NCI-H69 (cell line): ENCODE measurements at regions not wholly inside any gene's neighbourhood (a gene's known extent, or its start where the extent isn't known, plus 50 kb on each side); places are given as distances from the start of the nearest gene placed in this dataset.
A peak's percentile ranks its signal among the peaks of the same experiment; 100 is the strongest.

Experiments
- DNase-seq: peaks from one replicate; lab custom pipeline; 2025; lab: John Stamatoyannopoulos, UW

- DNase-seq, result no peak
These were observed 478.1 kb upstream of the NRP1 start for GRCh38 chr10:33812586-33812985.

GRCh38 chr10:33810986-33811385 is 476.5 kb upstream of the NRP1 start:
- no peak for DNase-seq

DNA sequence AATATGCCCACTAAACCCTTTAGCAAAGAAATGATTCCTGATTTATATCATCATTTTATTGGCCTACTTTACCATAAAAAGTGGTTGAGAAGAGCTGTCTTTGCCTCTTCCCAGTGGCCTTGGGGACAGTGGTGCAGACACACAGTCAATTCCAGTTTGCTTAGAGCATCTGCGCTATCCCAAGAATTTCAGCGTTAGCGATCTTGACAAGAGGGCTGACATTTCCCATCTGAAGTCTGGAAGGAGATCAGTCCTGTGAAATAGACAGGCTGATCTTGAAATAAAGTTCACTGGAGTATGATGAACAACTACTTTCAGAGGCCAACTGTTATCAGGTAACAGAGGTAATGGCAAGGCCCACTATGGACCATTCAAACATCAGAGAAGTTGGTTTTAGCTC is 475.3 kb upstream of the NRP1 start:
- DNase-seq, result no peak

DNA sequence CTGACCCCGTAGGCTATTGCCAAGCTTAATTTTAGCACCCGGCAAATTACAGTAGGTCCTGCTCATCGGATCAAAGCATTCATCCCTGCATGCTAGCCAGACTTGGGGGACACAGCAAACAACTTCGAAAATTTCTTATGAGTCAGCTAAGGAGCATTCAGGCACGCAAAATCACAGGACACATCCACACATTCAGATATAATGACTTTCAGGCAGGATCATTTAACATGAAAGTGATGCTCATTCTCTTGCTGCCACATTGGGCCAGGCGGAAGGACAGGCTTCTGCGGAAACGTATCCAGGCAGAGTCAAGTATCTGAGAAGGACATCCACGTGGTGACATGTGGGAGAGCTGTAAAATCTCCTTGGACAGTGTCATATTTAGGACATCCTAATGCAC is 474.0 kb upstream of the NRP1 start:
- DNase-seq, result no peak

DNA sequence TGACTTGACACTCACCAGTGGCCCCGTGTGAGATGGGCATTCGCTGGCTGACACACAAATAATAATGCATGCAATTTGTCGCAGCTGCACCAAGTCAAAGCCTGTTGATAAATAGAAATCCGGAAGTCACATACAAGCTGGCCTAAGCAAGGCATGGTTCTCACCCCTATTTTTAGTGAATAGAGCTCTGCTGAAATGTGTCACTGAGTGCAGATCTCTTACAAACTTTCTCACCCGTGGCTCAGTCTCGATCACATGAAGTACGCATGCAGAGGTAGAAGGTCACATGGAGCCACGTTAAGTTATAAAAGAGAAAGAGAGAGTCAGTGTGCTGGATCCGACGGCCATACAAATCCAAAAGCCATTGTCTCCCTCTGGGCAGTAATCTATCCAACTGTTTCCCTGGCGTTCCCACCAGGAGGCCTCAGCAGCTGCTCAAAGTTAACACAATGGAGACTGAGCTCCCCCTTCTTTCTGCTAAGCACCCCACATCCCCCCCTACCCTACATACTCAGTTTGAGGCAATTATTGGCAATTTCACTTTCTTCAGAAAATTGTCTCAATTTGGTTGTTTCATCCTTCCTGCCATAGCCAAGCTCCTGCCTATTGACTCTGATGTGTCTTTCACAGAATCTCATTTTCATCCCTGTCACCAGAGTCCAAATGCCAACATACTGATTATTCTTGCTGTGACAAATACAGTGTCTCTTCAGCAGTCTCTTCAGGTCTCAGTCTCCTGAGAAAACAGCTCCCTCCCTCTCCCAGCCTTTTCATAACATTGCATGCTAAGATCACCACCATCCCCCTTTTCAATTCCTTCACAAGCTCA is 473.3 kb upstream of the NRP1 start:
- DNase-seq, result peak; percentile 36

- DNase-seq, result no peak
These were observed 471.4 kb upstream of the NRP1 start for GRCh38 chr10:33805831-33806230.

- DNase-seq, result no peak
These were observed 470.1 kb upstream of the NRP1 start for GRCh38 chr10:33804584-33804983.

GRCh38 chr10:33803248-33803647 is 468.8 kb upstream of the NRP1 start:
- DNase-seq, result no peak

- DNase-seq, result no peak
These were observed 468.1 kb upstream of the NRP1 start for GRCh38 chr10:33802566-33802965.

GRCh38 chr10:33801705-33802104 is 467.2 kb upstream of the NRP1 start:
- DNase-seq, result no peak

DNA sequence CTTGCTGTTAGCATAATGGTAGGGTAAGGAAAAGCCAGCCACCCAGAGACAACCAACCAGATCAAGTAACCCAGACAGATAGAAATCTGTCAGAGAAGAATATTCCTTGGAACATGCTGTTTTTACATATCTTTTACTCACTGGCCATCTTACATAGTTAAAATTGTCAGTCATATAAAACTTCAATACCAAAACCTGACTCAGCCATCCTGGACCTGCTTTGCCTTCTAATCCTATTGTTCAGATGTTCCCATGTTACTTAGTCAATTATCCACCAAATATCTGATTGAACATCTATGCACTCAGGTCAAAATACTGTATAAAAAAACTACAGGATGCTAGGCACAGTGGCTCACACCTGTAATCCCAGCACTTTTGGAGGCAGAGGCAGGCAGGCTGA is 466.5 kb upstream of the NRP1 start:
- DNase-seq, result no peak

DNA sequence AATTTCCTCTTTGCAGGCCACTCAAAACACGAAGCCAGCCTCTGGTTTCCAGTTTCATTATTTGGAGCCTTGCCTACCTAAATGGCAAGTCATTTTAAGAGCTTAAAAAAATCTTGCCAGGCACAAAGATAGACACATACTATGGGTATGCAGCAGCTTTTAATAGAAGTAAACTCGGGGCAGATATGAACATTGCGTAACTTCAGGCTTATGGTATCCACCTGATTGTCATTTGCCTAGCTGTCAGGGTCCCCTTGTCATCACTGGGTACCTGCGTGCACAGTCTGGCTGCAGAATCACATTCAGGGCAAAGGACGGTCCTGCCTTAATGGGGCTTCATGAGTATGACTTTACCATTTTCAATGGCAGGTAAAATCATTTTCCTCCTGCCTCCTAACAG is 466.1 kb upstream of the NRP1 start:
- DNase-seq, result no peak

DNA sequence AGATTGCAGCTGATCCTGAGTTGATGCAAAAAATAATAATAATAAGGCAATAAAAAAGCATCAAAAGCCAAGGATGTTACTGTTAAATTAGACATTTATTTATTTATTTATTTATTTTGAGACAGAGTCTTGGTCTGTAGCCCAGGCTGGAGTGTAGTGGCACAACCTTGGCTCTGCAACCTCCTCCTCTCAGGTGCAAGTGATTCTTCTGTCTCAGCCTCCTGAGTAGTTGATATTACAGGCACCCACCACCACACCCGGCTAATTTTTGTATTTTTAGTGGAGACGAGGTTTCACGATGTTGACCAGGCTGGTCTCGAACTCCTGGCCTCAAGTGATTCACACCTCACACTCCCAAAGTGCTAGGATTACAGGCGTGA is 465.5 kb upstream of the NRP1 start:
- no peak for DNase-seq

DNA sequence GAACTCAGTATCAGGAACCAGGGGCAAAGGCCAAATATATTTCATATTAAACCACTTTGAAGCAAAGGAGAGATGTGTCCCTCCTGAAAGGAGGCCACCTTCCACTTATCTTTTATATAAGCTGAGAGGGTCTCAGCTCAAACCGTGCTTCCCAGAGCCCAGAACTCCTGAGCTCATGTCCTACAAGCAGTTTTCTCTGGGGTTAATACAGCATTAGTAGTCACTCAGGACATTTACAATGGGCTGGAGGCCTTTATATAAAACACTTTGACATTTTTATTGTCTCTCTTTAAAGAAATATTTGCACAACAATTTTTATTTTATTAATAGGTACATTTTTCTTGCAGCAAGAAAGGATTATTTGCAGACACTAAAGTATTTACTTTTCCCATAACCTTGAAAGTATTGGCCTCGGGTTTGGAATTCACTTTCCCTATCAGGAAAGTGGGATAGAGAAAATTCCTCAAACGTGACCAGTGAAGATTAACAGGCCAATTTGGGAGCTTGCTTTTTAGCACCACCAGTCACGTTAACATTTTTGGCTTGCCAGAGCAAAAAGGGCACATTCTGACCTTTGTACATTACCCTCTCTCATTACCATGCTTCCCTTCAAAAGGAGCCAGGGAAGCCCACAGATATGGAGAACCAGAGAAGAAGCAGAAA is 464.9 kb upstream of the NRP1 start:
- no peak for DNase-seq

- no peak for DNase-seq
These were observed 464.3 kb upstream of the NRP1 start for GRCh38 chr10:33798754-33799153.

- DNase-seq, result no peak
These were observed 462.2 kb upstream of the NRP1 start for GRCh38 chr10:33796680-33797079.

GRCh38 chr10:33795529-33795928 is 461.1 kb upstream of the NRP1 start:
- no peak for DNase-seq

DNA sequence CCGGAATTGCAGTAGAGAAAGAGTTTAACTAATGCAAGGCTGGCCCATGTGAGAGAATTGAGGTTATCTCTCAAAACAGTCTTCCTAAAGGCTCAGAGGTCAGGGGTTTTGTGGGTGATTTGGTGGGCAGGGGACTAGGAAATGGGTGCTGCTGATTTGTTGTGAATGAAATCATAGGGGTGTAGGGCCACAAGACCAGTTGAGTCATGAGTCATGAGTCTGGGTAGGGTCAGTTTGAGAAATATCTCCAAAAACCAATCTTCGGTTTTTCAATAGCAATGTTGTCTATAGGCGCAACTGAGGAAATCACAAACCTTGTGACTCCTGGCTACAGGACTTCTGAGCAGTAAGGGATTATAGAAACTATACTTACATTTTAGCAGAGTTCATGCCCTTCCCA is 460.0 kb upstream of the NRP1 start:
- DNase-seq, result no peak

DNA sequence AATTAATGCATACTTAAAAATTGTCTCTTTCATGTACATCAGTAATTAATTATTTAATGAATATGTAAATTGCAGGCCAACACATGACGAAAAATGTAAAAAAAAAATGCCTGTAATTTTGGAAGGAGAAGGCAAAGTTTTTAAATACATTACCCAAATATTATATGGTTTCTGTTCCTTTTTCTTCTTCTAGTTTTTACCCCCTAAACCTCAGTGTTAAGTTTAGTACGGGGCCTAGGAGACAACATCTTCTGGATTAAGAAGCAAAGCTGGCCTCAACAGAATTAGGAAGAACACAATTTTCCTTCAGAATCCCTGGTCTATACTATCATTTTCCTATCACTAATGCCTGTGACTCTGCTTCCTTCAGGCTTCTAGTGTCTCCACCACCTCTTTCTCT is 459.3 kb upstream of the NRP1 start:
- no peak for DNase-seq

DNA sequence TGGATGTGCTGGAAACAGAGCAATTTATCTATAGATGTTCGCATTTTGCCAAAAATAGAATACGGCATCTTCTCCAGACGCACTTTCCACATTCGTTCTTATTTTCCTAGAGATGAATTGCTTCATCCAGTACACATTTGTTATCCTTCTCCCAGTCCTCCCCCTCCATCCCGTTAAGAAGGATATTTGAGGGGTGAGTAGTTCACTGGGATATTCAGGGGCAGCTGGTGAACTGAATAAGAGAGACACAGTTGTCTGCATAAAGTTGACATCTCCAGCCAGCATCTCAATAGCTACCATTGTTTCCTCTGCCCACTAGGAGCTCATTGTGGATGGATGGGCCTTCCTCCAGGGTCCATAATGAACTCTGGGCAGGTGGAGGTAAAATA is 456.8 kb upstream of the NRP1 start:
- DNase-seq, result peak; percentile 20

- no peak for DNase-seq
These were observed 456.2 kb upstream of the NRP1 start for GRCh38 chr10:33790521-33791271.

- no peak for DNase-seq
These were observed 449.1 kb upstream of the NRP1 start for GRCh38 chr10:33783557-33783956.

- DNase-seq, result no peak
These were observed 448.6 kb upstream of the NRP1 start for GRCh38 chr10:33783078-33783477.
